ENCODE measurements at regions not wholly inside any gene's neighbourhood (a gene's known extent, or its start where the extent isn't known, plus 50 kb on each side); places are given as distances from the start of the nearest gene placed in this dataset.

DNA sequence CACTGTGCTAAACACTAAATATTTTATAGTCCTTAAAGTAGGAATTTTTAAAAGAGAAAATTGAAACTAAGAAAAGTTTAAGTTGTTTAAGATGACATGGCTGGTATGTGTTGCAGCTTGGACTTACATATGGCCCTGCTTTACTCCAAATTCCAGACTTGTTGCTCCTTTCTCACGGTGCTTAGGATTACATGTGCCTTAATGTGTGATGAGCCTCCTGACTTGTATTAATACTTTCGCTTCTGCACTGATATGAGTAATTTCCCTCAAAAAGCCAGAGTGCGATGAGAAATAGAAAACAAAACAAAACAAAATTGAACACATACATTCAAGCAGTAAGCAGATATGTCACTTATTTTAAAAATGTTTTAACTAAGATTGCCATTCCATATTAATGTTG is 250.2 kb downstream of the VGLL3 start:
- POLR2A ChIA-PET (ENCODE audit: low non-redundant PET): no interaction called here
- Histone ChIP-seq H3K27me3 (replicated peaks; ENCODE audit: insufficient read depth, low read depth, low read length, poor library complexity) (no peaks in the 10 kb centered on the region), H3K9me3 (ENCODE audit: low read depth, low read length, poor library complexity, severe bottlenecking) (no peaks in the 10 kb centered on the region), H3K27ac (ENCODE audit: low read depth, low read length, poor library complexity, severe bottlenecking) (no peak overlapping the region), H3K4me3 (ENCODE audit: low read depth, low read length, poor library complexity, severe bottlenecking) (no peak overlapping the region), H3K4me1 (ENCODE audit: insufficient read depth, low read length, poor library complexity, severe bottlenecking) (no peaks in the 10 kb centered on the region), H3K36me3 (ENCODE audit: insufficient read depth, low read length, poor library complexity, severe bottlenecking) (no peaks in the 10 kb centered on the region)
- TF ChIP-seq EZH2 (IDR thresholded peaks at IDR 0.05; ENCODE audit: borderline replicate concordance, low read depth, low read length, poor library complexity, severe bottlenecking): no peak
- no peak for TF ChIP-seq CTCF (conservative IDR thresholded peaks at IDR 0.05; ENCODE audit: low read depth, low read length)
- no peak for DNase-seq (ENCODE audit: low spot score)
- CTCF ChIA-PET: no interaction called here
- no TSS peak for BruUV-seq (replicated peaks)
- intact Hi-C loops (cut with micrococcal nuclease; ENCODE audit: unreplicated experiment): no loop called here

DNA sequence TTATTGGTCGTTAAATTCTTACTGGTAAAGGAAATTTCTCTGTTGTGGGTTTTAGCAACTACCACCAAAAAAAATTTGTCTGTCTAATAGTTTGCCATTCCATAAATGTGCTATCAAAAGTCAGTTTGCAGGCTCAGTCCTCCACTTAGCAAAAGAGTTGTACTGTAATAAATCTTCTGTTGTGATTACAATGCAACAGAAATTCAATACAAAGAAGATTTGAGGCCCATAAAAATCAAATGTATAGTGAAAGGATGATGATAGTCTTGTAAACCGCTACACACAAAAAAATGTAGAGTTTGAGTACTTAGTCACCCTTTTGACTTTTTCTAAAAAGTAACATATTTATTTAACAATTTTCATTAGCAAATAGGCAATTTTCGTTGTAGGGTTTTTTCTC is 251.7 kb downstream of the VGLL3 start:
- Histone ChIP-seq H3K36me3 (ENCODE audit: insufficient read depth, low read length, poor library complexity, severe bottlenecking) (no peaks in the 10 kb centered on the region), H3K4me3 (ENCODE audit: low read depth, low read length, poor library complexity, severe bottlenecking) (no peak overlapping the region), H3K4me1 (ENCODE audit: insufficient read depth, low read length, poor library complexity, severe bottlenecking) (no peaks in the 10 kb centered on the region), H3K9me3 (ENCODE audit: low read depth, low read length, poor library complexity, severe bottlenecking) (no peaks in the 10 kb centered on the region), H3K27ac (ENCODE audit: low read depth, low read length, poor library complexity, severe bottlenecking) (no peak overlapping the region), H3K27me3 (replicated peaks; ENCODE audit: insufficient read depth, low read depth, low read length, poor library complexity) (no peaks in the 10 kb centered on the region)
- ChIA-PET CTCF (no interaction called here), POLR2A (ENCODE audit: low non-redundant PET) (no interaction called here)
- no peak for DNase-seq (ENCODE audit: low spot score)
- BruUV-seq (replicated peaks): no TSS peak
- no peak for TF ChIP-seq EZH2 (IDR thresholded peaks at IDR 0.05; ENCODE audit: borderline replicate concordance, low read depth, low read length, poor library complexity, severe bottlenecking)
- no peak for TF ChIP-seq CTCF (conservative IDR thresholded peaks at IDR 0.05; ENCODE audit: low read depth, low read length)
- intact Hi-C loops (cut with micrococcal nuclease; ENCODE audit: unreplicated experiment): no loop called here

DNA sequence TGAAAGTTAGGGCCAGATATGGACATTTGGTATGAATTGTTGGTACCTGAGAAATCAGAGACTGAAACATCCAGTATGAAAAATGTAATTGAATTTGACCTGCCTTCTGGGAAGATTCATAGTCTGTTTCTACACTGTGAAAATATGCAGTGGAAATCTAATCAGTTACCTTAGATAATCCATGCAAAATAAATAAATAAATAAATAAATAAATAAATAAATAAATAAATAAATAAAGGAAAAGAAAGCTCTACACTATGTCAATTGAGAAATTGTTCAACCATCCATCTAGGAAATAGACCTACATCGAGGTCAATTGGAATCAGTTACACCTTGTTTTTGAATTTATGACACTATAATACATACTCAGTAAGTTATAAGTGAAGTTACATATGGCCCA is 252.3 kb downstream of the VGLL3 start:
- POLR2A ChIA-PET (ENCODE audit: low non-redundant PET): no interaction called here
- intact Hi-C loops (cut with micrococcal nuclease; ENCODE audit: unreplicated experiment): no loop called here
- no TSS peak for BruUV-seq (replicated peaks)
- no peaks in the 10 kb centered on the region for H3K36me3 ChIP-seq (ENCODE audit: insufficient read depth, low read length, poor library complexity, severe bottlenecking)
- CTCF ChIA-PET: no interaction called here
- no peak overlapping the region for H3K4me3 ChIP-seq (ENCODE audit: low read depth, low read length, poor library complexity, severe bottlenecking)
- DNase-seq (ENCODE audit: low spot score): no peak
- no peak overlapping the region for H3K27ac ChIP-seq (ENCODE audit: low read depth, low read length, poor library complexity, severe bottlenecking)
- H3K4me1 ChIP-seq (ENCODE audit: insufficient read depth, low read length, poor library complexity, severe bottlenecking): no peaks in the 10 kb centered on the region
- no peak for TF ChIP-seq CTCF (conservative IDR thresholded peaks at IDR 0.05; ENCODE audit: low read depth, low read length)
- no peak for TF ChIP-seq EZH2 (IDR thresholded peaks at IDR 0.05; ENCODE audit: borderline replicate concordance, low read depth, low read length, poor library complexity, severe bottlenecking)
- no peaks in the 10 kb centered on the region for H3K9me3 ChIP-seq (ENCODE audit: low read depth, low read length, poor library complexity, severe bottlenecking)
- H3K27me3 ChIP-seq (replicated peaks; ENCODE audit: insufficient read depth, low read depth, low read length, poor library complexity): no peaks in the 10 kb centered on the region
